Limb (tissue), 2 donors: ENCODE measurements at regions not wholly inside any gene's neighbourhood (a gene's known extent, or its start where the extent isn't known, plus 50 kb on each side); places are given as distances from the start of the nearest gene placed in this dataset.
"Not testable (repeated sequence)": the region's sequence is repeated elsewhere in the genome, so short reads cannot be mapped to it uniquely, and the experiment has no call there.

Experiments
- DNase-seq, 2 donors: peaks; one replicate each; pipeline ENCODE4 v3.0.0-alpha.2; 2016; ENCODE audit errors: extremely low spot score in 2 of 2

DNA sequence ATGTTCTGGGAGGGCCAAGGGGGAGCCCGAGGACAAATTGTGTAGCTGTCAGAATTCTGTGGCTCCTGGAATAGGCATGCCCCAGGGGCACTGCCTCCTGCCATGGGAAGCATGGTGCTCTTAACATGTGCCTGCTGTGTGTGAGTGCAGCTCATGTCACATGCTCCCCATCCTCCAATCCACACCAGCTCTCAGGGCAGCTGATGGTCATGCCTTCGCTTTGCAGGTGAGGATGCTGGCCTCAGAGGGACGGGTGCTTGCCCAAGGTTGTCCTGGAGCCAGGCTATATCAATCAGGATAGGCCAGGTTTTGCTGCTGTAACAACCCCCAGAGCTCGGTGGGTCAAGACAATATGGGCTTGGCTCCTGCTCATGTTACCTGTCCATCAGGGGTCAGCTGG lies 303.4 kb downstream of the RPS24 start:
- peak in 1 of 2 donors; percentile 9 for DNase-seq

DNA sequence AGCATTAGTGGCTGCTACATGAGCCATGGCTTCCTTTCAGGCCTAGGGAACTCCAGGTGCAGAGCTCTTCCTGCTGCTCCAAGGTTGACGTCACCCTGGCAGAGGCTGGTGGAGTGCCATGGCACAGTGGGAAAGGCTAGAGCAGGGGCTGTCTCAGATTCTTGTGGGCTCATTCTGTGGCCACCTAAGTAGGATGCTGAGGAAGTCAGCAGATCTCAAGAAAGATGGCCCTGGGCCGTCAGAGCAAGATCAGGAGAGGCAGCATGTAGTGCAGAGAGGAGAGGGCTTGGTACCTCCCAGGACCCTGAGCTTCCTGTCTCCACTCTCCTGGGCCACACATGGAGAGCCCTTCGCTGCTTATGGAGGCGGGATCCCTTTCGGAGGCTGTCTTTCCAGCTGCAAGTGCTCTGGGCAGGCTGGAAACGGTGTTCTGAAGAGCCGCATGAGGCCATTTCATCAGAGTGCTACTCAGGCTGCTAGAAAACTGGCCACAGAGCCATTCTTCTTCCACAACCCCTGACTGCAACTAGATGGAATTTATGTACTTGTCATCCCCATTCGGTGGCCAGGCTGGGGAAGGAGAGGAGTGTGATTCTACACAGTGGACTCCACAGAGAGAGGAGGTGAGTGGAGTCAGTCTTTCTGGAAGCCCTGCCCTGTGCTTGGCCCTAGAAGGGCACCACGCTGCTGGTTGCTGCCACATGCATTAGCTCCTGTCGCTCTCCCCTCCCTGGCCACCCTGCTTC lies 304.2 kb downstream of the RPS24 start:
- peak in 1 of 2 donors; percentile 18 for DNase-seq

DNA sequence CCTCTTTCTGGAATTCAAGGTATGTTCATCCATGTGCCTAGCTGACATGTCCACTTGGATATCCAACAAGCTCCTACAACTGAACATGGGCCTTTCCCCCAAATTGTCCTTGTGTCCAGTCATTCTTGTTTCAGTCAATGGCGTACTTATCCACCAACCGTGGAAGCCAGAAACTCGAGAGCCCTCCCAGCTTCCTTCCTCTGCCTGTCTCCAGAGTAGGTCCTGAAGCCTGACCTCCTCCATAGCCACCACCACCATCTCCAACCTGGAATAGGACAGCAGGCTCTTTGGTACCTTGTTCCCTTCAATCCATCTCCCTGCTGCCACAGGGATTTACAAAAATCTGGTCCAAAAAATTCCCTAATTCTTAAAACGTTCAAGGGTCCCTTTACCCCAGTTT lies 305.1 kb downstream of the RPS24 start:
- peak in 1 of 2 donors; percentile 3 for DNase-seq

- peak in 1 of 2 donors; percentile 11 for DNase-seq
Measured at GRCh38 chr10:78339251-78339650, 305.6 kb downstream of the RPS24 start.

GRCh38 chr10:78341953-78342614 lies 308.4 kb downstream of the RPS24 start:
- peak in 1 of 2 donors; percentile 21 for DNase-seq

GRCh38 chr10:78342827-78343653 lies 309.4 kb downstream of the RPS24 start:
- DNase-seq, result peak in 1 of 2 donors; percentile 22

DNA sequence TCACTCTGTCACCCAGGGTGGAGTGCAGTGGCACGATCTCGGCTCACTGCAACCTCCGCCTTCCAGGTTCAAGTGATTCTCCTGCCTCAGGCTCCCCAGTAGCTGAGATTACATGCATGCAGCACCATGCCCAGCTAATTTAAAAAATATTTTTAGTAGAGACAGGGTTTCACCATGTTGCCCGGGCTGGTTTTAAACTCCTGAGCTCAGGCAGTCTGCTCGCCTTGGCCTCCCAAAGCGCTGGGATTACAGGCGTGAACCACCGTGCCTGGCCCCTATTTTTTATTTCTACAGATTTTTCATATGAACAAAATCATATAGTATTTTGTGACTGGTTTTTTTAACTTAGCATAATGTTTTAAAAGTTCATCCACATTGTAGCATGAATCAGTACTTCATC lies 310.6 kb downstream of the RPS24 start:
- not testable (repeated sequence) for DNase-seq

GRCh38 chr10:78345515-78345914 lies 311.9 kb downstream of the RPS24 start:
- DNase-seq, result peak in 1 of 2 donors; percentile 0

DNA sequence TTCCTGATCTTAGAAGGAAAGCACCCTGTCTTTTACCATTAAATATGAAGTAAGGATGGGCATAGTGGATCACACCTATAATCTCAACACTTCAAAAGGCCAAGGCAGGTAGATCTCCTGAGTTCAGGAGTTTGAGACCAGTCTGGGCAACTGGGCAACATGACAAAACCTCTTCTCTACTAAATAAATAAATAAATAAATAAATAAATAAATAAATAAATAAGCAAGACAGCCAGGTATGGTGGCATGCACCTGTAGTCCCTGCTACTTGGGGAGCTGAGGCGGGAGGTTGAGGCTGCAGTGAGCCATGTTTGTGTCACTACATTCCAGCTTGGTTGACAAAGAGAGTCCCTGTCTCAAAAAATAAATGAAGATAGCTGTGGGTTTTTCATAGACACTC lies 313.1 kb downstream of the RPS24 start:
- DNase-seq, result peak in 1 of 2 donors; percentile 4

DNA sequence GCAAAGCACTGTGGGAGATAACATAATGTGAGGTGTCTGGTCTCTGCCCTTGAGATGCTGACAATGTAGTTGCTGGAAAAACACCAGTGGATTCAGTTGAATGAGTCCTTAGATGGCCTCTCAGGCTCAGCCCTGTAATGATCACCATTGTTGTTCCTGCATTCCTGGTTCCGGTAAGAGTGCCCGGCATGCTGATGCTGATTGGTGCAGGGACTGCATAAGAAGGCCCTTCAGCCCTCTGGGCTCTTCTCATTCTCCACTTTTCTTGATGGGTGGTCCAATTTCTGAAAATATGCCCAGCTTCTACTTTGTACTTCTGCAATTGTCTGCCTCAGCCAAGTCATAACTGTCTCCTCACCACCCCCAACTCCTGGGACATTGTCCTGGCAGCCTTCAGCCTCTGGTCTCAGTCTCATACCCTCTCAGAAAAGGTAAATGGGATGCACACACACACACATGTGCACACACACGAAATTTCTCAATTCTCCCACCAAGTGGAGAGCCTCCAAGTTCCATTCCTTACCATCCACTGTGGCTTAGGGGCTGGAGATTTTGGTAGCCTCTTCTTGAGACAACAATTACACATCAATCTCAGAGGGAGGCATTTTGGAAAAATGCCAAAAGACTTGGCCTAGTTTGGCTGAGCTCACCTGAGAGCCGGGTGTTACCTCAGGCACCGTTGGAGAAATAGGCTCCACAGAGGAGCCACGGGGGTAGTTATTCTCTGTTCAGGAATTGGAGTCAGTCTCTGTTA lies 314.9 kb downstream of the RPS24 start:
- DNase-seq, result peak in 1 of 2 donors; percentile 11

- peak in 1 of 2 donors; percentile 9 for DNase-seq
Measured at GRCh38 chr10:78349165-78349516, 315.5 kb downstream of the RPS24 start.

DNA sequence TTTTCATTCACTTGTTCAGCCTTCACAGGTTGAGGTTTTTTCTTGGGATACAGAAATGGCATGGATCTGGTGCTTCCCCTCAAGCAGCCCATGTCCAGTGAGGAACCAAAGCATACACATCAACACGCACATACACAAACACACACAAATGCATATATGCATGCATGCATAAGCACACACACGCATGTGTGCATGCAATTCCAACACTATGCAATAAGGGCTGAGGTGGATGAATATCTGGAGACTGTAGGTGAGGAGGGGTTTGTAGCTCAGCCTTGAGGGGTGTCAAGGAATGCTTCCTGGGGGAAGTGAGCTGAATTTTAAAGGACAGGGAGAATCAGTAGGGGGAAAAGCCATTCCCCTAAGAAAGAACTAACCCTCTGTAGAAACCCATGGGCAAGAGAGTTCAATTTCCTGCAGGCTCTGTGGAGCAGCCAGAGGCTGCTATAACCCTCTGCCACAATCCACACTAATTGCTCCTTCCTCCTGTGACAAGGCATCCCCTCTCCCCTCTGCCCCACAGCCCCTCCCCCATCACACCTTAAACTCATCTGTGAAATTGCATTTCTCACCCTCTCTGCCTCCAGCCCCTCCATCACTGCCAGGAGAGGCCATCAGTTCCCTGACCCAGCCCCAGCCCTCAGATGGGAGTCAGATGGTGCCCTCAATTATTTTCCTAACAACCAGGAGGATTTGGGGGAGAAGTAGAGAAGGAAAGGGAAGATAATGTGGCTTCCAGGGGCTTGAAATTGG lies 316.4 kb downstream of the RPS24 start:
- DNase-seq, result peak in 1 of 2 donors; percentile 12

DNA sequence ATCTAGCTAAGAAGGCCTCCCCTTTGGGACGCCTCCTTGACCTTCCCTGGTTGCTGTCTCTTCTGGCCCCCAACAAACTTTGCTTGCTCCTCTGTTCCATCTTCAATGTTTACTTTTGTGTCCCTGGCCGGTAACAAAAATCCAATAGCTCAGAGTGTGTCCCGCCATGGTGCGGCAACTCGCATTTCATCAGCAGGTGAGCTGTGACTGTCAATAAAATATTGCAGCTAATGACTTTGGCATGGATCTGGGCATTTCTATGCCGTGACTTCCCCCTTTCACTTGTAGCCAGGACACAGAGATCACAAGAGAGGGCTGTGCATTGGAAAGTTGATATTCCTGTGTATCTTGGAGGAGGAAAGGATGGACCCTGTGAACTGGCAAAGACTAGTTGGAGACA lies 317.6 kb downstream of the RPS24 start:
- DNase-seq, result no peak

- DNase-seq, result no peak
Measured at GRCh38 chr10:78351809-78352208, 318.1 kb downstream of the RPS24 start.

DNA sequence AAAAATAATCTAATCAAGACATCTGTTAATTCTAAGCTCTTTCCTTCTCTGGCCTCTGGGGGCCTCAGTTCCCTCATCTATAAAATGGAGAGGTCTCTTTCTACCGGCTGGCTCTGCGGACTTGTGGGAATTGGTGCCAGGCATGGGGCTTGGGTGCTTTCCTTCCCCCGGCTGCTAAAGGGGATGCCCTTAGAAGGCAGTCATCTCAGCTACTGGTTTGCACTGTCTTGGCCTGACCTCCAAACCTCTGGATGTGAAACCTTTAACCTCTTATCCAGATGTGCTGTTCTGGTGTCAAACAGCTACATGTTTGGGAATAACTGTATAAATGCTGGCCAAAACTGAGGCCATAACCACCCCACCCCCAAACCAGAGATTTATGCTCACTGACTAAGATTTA lies 320.0 kb downstream of the RPS24 start:
- no peak for DNase-seq

- DNase-seq, result no peak
Measured at GRCh38 chr10:78354101-78354500, 320.4 kb downstream of the RPS24 start.

DNA sequence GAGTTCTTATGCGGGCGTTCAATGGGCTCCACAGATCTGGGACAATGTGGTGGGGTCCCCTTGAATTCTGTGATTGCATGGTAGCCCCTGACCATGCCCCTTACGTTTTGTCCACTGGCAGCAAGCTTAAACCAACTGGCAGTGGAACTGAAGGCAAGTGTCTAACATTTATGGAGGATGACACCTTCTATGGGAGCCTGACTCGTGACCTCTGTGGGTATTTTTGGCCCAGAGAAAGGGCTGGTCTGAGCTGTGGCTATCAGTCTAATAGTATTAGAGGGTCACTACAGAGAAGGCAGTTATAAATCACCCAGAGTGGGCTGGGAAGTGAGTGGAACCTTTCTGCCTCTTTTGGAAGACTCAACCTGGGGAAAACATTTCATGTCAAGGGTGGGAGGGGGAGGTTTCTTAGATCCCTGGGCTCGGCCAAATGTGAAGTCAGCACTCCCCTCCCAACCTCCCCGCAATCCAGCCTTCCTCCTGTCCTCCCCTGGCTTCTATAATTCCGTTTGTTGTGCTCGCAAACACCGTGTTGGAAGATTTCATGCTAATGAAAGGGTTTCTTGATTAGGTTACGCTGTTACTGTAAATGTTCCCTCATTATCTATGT lies 322.7 kb downstream of the RPS24 start:
- DNase-seq, result no peak

DNA sequence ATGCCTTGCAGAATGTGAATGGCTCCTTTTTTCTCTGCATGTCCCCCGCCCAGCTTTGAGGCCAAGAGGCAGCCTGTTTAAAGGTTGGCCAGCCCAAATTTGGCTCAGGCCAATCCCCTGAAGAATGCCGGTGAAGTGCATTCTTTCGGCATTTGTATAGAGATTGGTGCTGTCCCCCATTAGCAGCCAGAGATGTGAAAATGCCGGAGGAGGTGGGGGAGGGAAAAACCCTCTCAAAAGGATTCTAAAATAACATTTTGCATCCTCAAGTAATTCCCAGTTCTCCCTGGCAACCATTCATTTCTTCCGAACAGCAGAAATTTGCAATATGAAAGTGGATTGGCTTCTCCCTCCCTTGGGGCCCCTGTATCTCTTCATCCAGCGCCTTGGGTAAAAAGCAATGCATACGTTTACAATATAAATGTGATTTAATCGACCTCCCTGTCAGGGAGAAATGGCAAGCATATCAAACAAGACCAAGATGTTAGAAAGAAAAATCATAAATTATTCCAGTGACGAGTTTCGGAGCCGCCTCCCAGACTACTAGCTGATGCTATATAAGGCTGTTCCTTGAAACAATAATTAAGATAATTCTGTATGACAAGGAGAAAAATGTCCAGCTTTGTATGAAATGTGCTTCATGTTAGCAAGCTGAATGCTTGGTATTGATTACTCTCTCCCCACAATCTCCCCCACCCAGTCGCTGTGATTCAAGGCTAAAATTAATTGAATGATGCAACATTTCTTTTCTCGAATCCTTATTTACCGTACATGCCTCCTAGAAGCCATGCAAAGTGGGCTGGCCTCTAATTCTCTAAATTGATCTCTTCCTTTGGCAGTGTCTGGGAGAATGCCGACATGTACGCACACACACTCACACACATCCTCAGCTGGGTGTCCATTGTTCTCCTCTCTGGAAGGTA lies 323.7 kb downstream of the RPS24 start:
- peak; percentile 38 to 54 for DNase-seq

DNA sequence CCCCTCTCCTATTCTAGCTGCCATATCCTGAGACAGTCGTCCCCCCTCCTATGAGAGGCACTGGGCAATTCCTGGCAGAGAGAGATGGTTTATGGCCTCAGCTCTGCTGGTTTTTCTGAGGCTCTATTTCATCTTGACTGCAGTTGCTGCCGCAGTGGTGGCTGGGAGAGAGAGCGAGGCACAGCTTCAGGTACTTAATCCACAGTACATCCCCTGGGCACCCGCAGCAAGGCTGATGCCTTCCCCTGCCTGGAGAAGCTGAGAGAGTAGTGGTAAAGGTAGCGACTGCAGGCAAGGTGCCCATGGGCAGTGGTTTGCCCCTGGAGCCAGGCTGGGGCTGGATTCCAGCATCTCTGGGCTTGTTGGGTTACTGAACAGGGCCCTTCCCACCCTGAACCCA lies 324.7 kb downstream of the RPS24 start:
- no peak for DNase-seq
